Endothelial cell (in vitro differentiated cells): ENCODE measurements at regions not wholly inside any gene's neighbourhood (a gene's known extent, or its start where the extent isn't known, plus 50 kb on each side); places are given as distances from the start of the nearest gene placed in this dataset.
A peak's percentile ranks its signal among the peaks of the same experiment; 100 is the strongest.

ENCODE experiments used
- DNase-seq: peaks from one replicate; pipeline ENCODE4 v3.0.0; 2021; ENCODE audit warnings: low spot score
- H3K27ac Mint-ChIP-seq: one replicate; pipeline ENCODE4 v1.8.0; 2021; ENCODE audit warnings: mixed read lengths, inconsistent platforms; ENCODE audit not compliant: unreplicated experiment
- H3K27me3 Mint-ChIP-seq: one replicate; pipeline ENCODE4 v1.8.0; 2021; ENCODE audit warnings: mild to moderate bottlenecking, moderate library complexity, mixed read lengths, inconsistent platforms; ENCODE audit not compliant: unreplicated experiment
- H3K36me3 Mint-ChIP-seq: one replicate; pipeline ENCODE4 v1.8.0; 2021; ENCODE audit warnings: mild to moderate bottlenecking, low read depth, mixed read lengths, inconsistent platforms; ENCODE audit not compliant: unreplicated experiment
- H3K4me1 Mint-ChIP-seq: one replicate; pipeline ENCODE4 v1.8.0; 2021; ENCODE audit warnings: mild to moderate bottlenecking, mixed read lengths, inconsistent platforms; ENCODE audit not compliant: unreplicated experiment
- H3K4me3 Mint-ChIP-seq: one replicate; pipeline ENCODE4 v1.8.0; 2021; ENCODE audit warnings: mild to moderate bottlenecking, mixed read lengths, inconsistent platforms; ENCODE audit not compliant: unreplicated experiment
- H3K9me3 Mint-ChIP-seq: one replicate; pipeline ENCODE4 v1.8.0; 2021; ENCODE audit warnings: mixed read lengths, inconsistent platforms; ENCODE audit not compliant: unreplicated experiment
- TF ChIP-seq, protein P1 (sequence below): fragments of 200-600 bp; sonication (generic); IDR thresholded peaks from one replicate; pipeline ENCODE4 v1.5.0; 2021; ENCODE audit warnings: antibody characterized with exemption; ENCODE audit not compliant: unreplicated experiment

DNA sequence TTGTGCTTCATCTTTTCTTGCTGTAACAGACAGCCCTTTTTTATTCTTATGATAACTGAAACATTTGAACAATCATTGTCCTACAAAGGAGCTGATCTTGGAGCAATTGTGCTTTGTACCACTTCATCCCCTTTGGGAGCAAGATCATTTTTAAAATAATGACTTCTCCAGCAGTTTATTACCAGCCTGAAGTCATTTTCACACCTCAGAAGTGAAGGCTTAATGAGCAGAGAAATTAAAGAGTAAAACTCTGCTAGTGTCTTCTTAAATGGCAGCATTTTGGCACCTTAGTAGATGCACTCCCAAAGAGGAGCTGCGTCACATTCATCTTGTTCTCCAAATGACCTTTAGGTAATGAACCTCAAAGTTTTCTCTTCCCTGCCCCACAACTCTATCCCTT lies 439.6 kb upstream of the CAMK1G start:
- no peak overlapping the region for H3K27ac Mint-ChIP-seq

DNA sequence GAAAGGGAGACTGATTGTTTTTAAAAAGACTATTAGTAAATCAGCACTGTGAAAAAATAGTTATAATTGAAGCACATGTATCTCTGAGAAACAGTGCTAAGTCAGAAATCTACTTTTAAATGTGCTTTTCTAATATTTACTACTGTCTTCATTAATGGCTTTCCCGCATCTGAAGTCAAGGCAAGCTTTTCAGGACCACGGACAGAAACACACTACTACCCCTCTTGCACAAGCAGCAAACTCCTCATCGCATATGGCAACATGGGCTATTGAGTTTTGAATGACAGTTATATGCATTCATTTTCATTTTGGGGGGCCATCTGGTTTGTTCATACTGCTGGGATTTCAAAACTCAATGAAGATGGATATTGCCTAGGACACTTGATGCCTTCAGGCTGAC lies 433.4 kb upstream of the CAMK1G start:
- no peak overlapping the region for H3K27ac Mint-ChIP-seq
- no peaks in the 10 kb centered on the region for H3K4me1 Mint-ChIP-seq
- H3K27me3 Mint-ChIP-seq: no peaks in the 10 kb centered on the region
- TF ChIP-seq, protein P1, sequence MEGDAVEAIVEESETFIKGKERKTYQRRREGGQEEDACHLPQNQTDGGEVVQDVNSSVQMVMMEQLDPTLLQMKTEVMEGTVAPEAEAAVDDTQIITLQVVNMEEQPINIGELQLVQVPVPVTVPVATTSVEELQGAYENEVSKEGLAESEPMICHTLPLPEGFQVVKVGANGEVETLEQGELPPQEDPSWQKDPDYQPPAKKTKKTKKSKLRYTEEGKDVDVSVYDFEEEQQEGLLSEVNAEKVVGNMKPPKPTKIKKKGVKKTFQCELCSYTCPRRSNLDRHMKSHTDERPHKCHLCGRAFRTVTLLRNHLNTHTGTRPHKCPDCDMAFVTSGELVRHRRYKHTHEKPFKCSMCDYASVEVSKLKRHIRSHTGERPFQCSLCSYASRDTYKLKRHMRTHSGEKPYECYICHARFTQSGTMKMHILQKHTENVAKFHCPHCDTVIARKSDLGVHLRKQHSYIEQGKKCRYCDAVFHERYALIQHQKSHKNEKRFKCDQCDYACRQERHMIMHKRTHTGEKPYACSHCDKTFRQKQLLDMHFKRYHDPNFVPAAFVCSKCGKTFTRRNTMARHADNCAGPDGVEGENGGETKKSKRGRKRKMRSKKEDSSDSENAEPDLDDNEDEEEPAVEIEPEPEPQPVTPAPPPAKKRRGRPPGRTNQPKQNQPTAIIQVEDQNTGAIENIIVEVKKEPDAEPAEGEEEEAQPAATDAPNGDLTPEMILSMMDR: no peak
- DNase-seq: peak; percentile 61
- no peak overlapping the region for H3K4me3 Mint-ChIP-seq
- H3K9me3 Mint-ChIP-seq: no peaks in the 10 kb centered on the region
- H3K36me3 Mint-ChIP-seq: no peaks in the 10 kb centered on the region

More for the DNA sequence above, 439.6 kb upstream of the CAMK1G start:
- TF ChIP-seq, protein P1: no peak
- no peaks in the 10 kb centered on the region for H3K9me3 Mint-ChIP-seq
- H3K27me3 Mint-ChIP-seq: no peaks in the 10 kb centered on the region
- DNase-seq: no peak
- H3K4me1 Mint-ChIP-seq: no peaks in the 10 kb centered on the region
- no peak overlapping the region for H3K4me3 Mint-ChIP-seq
- H3K36me3 Mint-ChIP-seq: no peaks in the 10 kb centered on the region

DNA sequence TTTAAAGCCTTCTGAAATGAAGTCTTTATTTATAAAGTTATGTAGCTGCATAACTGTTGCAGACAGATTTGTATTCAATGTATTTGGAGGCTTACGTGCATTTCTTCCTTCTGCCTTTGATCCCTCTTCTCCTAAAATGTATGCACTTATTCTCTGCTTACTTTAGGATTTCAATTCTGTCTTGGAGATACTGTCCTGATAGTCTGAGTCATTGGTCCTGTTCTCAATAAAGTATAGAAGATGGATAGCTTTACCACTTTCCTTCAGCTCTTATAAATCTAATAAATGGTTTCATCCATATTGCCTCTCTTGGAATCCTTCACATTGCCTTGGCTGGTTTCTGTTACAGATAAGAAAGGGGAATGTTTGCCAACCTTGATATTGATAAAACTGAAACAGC lies 430.1 kb upstream of the CAMK1G start:
- no peak for DNase-seq
- no peaks in the 10 kb centered on the region for H3K9me3 Mint-ChIP-seq
- H3K4me3 Mint-ChIP-seq: no peak overlapping the region
- no peaks in the 10 kb centered on the region for H3K4me1 Mint-ChIP-seq
- TF ChIP-seq, protein P1: no peak
- no peaks in the 10 kb centered on the region for H3K27me3 Mint-ChIP-seq
- H3K36me3 Mint-ChIP-seq: no peaks in the 10 kb centered on the region
- no peak overlapping the region for H3K27ac Mint-ChIP-seq

DNA sequence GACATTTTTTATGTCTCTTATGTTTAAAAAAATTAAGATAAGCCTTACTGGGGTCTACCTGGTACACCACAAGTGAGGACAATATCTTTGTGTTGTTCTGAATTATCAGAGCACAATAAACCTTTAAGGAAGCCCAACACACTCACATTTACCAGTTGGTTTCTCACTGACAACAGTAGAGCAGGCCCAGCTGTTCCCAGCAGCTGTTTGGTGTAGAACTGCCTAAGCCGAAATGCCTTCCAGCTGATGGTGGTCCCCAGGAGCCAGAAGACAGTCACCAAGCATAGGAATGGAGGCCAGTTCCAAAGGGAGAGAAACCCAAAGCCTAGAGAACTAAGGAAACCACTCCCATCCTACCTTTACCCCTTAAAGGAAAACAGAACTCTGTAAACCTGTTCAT lies 428.6 kb upstream of the CAMK1G start:
- Mint-ChIP-seq H3K4me3 (no peak overlapping the region), H3K9me3 (no peaks in the 10 kb centered on the region), H3K36me3 (no peaks in the 10 kb centered on the region), H3K4me1 (no peaks in the 10 kb centered on the region), H3K27me3 (no peaks in the 10 kb centered on the region), H3K27ac (no peak overlapping the region)
- TF ChIP-seq, protein P1: no peak
- DNase-seq: no peak

DNA sequence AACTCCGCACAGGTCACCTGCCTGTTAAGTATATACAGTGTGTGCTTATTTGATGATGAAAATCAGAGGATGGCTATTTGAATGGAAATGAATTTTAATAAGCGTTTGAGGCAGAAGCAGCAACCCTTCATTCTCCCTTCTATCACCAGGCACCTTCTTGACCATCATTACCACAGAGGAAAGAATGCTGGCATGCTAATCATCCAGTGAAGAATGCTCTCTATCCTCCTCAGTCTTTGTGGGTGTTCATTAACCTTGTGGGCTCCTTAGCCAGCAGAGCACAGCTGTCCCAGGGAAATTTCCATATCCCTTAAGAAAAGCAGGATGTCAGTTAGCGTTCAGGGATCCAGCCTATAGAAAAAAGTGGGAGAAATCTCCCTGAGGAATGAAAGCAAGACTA lies 428.0 kb upstream of the CAMK1G start:
- no peaks in the 10 kb centered on the region for H3K27me3 Mint-ChIP-seq
- no peaks in the 10 kb centered on the region for H3K36me3 Mint-ChIP-seq
- no peaks in the 10 kb centered on the region for H3K4me1 Mint-ChIP-seq
- H3K4me3 Mint-ChIP-seq: no peak overlapping the region
- no peak for DNase-seq
- no peaks in the 10 kb centered on the region for H3K9me3 Mint-ChIP-seq
- TF ChIP-seq, protein P1: no peak
- no peak overlapping the region for H3K27ac Mint-ChIP-seq
